Tibial artery (tissue), 4 donors: ENCODE measurements at regions not wholly inside any gene's neighbourhood (a gene's known extent, or its start where the extent isn't known, plus 50 kb on each side); places are given as distances from the start of the nearest gene placed in this dataset.

Experiments
- DNase-seq, 2 donors: peaks; one replicate each; pipeline ENCODE4 v3.0.0-alpha.2; 2019
- H3K27ac ChIP-seq, 2 donors: fragments of 200-600 bp; sonication (generic) in 1 of 2; 1 replicate in 1 of 2; 2 replicates in 1 of 2; pipeline ENCODE4 v1.5.1; 2018 to 2019; ENCODE audit warnings: mild to moderate bottlenecking in 1 of 2
- H3K27me3 ChIP-seq, 2 donors: fragments of 200-600 bp; sonication (generic) in 1 of 2; one replicate each; pipeline versions ENCODE4 v1.5.1 to v1.6.0; 2016 to 2019
- H3K36me3 ChIP-seq, 3 donors: fragments of 200-600 bp; sonication (generic) in 2 of 3; one replicate each; pipeline ENCODE4 v1.5.1; 2016 to 2019; ENCODE audit warnings: mild to moderate bottlenecking in 2 of 3
- H3K4me1 ChIP-seq, 4 donors: fragments of 200-600 bp; sonication (generic) in 2 of 4; 1 replicate in 3 of 4; 2 replicates in 1 of 4; pipeline ENCODE4 v1.5.1; 2016 to 2019
- H3K4me3 ChIP-seq, 2 donors: fragments of 200-600 bp; sonication (generic) in 1 of 2; 1 replicate in 1 of 2; 2 replicates in 1 of 2; pipeline ENCODE4 v1.5.1; 2018 to 2019; ENCODE audit warnings: mild to moderate bottlenecking in 2 of 2
- H3K9me3 ChIP-seq, 3 donors: fragments of 200-600 bp; sonication (generic) in 1 of 3; one replicate each; pipeline ENCODE4 v1.5.1; 2016 to 2019
- intact Hi-C: fragments of 100-400 bp; cut with DNase I; formaldehyde crosslinking; loops from one replicate; pipeline ENCODE4 v1.15.0; 2023; ENCODE audit warnings: low total_unique reads
- TF ChIP-seq, protein P1 (sequence below), 2 experiments: fragments of 200-600 bp in 1 of 2; fragments of 450-650 bp in 1 of 2; IDR thresholded peaks; one replicate each; pipeline ENCODE4 v1.5.1; 2017 to 2019; ENCODE audit warnings: antibody characterized with exemption in 2 of 2, mild to moderate bottlenecking in 1 of 2, moderate library complexity in 1 of 2

DNA sequence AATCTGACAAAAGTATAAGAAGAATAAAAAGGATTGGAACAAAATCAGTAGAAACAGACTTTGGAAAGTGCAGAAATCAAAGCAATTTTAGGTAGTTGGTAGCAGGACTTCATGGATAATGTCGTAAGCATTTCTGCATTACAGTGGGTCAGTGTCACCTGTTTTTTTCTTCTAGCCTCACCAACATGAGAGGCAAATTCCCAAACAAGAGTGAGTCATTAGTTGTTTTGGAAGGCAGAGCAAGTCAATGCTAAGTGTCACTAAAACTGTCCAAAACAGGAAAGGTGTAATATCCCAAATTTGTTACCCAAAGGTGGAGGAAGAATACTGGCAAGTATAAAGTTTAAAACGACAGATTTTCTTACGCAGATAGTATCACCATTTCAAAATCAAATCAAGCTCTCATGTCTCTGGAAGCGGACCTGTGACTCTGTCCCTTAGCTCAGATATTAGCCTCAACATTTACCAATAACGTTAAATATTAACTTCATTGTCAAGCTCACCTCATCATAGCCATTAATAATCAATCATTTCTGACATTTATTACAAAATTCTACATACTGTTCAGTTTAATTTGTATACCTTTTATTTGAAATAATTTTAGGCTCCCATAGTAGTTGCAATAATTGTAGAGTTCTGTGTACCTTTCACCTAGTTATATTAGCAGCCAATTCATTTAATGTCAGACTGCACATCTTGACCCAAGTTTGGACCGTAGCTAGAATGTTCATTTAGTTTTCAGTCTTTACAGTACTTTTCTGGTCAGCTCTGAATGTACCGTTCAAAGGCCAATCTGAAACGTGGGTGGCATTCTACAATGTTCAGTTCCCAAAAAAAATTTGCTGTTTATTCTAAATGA lies 901.2 kb upstream of the COX7C start:
- Histone ChIP-seq H3K27ac (no peak overlapping the region), H3K4me1 (no peaks in the 10 kb centered on the region), H3K9me3 (no peaks in the 10 kb centered on the region), H3K4me3 (no peak overlapping the region), H3K27me3 (no peaks in the 10 kb centered on the region), H3K36me3 (no peaks in the 10 kb centered on the region)
- no peak for DNase-seq
- TF ChIP-seq, protein P1, sequence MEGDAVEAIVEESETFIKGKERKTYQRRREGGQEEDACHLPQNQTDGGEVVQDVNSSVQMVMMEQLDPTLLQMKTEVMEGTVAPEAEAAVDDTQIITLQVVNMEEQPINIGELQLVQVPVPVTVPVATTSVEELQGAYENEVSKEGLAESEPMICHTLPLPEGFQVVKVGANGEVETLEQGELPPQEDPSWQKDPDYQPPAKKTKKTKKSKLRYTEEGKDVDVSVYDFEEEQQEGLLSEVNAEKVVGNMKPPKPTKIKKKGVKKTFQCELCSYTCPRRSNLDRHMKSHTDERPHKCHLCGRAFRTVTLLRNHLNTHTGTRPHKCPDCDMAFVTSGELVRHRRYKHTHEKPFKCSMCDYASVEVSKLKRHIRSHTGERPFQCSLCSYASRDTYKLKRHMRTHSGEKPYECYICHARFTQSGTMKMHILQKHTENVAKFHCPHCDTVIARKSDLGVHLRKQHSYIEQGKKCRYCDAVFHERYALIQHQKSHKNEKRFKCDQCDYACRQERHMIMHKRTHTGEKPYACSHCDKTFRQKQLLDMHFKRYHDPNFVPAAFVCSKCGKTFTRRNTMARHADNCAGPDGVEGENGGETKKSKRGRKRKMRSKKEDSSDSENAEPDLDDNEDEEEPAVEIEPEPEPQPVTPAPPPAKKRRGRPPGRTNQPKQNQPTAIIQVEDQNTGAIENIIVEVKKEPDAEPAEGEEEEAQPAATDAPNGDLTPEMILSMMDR (IDR thresholded peaks at IDR 0.05): no peak
- intact Hi-C loops: no loop called here

DNA sequence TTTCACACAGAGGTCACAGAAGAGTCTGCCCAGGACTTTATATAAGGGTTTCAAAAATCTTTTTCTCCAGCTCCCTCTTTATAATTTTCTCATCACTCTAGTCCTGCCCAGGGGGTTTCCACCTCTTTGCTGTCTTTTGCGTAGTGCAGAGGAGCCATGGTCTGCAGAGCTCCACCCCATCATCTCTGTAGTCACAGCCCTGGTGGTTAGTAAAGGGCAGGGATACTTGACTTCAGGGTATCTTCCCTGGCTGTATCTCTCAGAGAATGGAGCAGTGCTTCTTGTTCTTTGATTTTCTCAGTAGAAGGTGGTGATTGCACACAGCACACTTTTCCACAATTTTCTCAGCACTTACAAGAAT lies 900.6 kb upstream of the COX7C start:
- no peaks in the 10 kb centered on the region for H3K27me3 ChIP-seq
- no peak overlapping the region for H3K27ac ChIP-seq
- H3K36me3 ChIP-seq: no peaks in the 10 kb centered on the region
- H3K9me3 ChIP-seq: no peaks in the 10 kb centered on the region
- TF ChIP-seq, protein P1 (IDR thresholded peaks at IDR 0.05): no peak
- H3K4me1 ChIP-seq: no peaks in the 10 kb centered on the region
- H3K4me3 ChIP-seq: no peak overlapping the region
- DNase-seq: no peak
- intact Hi-C loops: no loop called here

DNA sequence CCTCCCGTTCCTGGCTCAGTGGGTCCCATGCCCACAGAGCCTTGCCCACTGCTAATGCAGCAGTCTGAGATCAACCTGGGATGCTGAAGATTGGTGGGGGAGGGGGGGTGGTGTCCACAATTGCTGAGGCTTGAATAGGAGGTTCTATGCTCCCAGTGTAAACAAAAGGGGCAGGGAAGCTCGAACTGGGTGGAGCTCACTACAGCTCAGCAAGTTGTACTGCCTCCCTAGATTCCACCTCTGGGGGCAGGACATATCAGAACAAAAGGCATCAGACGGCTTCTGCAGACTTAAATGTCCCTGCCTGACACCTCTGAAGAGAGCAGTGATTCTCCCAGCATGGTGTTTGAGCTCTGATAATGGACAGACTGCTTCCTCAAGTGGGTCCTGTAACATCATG lies 885.6 kb upstream of the COX7C start:
- Histone ChIP-seq H3K9me3 (no peaks in the 10 kb centered on the region), H3K36me3 (no peaks in the 10 kb centered on the region), H3K27ac (no peak overlapping the region), H3K27me3 (no peaks in the 10 kb centered on the region), H3K4me1 (no peaks in the 10 kb centered on the region), H3K4me3 (no peak overlapping the region)
- intact Hi-C loops: no loop called here
- no peak for DNase-seq
- TF ChIP-seq, protein P1 (IDR thresholded peaks at IDR 0.05): no peak

DNA sequence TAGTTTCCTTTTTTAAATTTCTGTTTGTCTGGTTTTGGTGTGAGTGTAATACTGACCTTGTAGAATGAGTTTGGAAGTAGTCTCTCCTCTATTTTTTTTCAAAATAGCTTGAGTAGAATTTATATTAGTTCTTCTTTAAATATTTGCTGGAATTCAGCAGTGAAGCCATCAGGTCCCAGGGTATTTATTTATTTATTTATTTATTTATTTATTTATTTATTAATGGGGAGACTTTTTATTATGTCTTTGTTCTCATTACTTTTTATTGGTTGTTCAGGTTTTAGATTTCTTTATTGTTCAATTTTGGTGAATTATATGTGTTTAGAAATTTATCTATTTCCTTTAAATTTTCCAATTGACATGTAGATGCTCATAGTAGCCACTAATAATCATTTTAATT lies 875.8 kb upstream of the COX7C start:
- no peaks in the 10 kb centered on the region for H3K4me1 ChIP-seq
- no peaks in the 10 kb centered on the region for H3K36me3 ChIP-seq
- TF ChIP-seq, protein P1 (IDR thresholded peaks at IDR 0.05): no peak
- no peak overlapping the region for H3K27ac ChIP-seq
- no peak overlapping the region for H3K4me3 ChIP-seq
- no peaks in the 10 kb centered on the region for H3K9me3 ChIP-seq
- intact Hi-C loops: no loop called here
- H3K27me3 ChIP-seq: no peaks in the 10 kb centered on the region
- DNase-seq: no peak

DNA sequence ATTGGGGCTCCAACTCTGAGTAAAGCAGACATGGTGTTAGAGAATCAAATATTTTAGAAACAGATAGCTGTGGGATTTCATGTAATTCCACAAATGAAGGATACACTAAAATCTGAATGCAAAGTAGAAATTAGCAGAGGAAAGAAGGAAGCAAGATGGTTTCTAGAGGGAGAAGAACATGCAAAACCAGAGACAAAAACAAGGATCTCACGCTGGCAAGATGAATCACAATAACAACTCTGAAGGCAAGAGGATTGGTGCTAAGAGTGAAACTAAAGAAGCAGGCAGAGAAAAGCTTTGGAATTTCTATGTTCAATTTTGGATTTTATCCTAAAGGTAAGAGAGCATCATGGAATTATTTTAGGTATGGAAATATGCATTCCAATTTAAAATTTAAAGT lies 857.2 kb upstream of the COX7C start:
- TF ChIP-seq, protein P1 (IDR thresholded peaks at IDR 0.05): no peak
- Histone ChIP-seq H3K27ac (no peak overlapping the region), H3K27me3 (no peaks in the 10 kb centered on the region), H3K9me3 (no peaks in the 10 kb centered on the region), H3K36me3 (no peaks in the 10 kb centered on the region), H3K4me1 (no peaks in the 10 kb centered on the region), H3K4me3 (no peak overlapping the region)
- DNase-seq: no peak
- intact Hi-C loops: no loop called here
